ENCODE measurements at regions not wholly inside any gene's neighbourhood (a gene's known extent, or its start where the extent isn't known, plus 50 kb on each side); places are given as distances from the start of the nearest gene placed in this dataset.

DNA sequence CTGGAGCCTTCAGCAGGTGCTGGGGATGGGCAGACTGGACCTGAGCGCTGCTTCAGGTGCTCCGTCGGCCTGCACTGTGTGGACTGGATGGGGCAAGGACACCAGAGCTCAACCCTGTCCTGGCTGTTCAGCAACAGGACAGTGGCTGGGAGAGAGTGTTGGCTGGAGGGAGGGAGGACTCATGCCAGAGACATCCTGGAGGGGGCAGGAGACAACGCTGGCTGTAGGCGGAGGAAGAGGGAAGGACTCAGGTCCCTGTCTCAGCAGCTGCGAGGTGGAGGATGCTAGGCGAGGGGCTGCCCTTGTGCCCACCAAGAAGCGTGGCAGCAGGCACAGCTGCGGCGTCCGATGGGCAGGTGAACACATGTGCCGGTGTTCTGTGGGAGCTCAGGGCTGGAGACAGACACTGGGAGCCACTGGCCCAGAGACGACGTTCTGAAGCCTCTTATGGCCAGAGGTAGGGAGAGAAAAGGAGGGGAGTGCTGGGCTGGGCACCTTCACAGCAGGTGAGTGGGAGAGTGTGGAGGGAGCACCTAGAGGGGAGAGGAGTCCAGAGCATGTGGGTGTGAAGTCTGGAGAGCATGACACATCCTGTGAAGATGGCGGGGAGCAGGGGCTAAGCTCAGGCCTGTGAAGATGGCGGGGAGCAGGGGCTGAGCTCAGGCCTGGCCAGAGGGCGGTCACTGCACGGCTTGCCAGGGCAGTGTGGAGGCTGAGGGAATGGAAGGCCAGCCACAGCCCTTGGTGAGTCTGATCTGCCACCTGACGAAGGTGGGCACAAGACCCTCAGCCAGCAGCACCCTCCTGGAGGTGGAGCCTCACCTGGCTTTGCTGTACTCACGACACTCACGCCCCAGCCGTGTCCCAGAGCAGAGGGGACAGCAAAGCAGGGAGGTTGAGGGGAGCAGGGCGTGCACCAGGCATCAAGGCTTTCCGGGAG lies 79.1 kb upstream of the FCN1 start:
- DNase-seq (ENCODE audit: low spot score) (no peak), ATAC-seq (ENCODE audit: low FRiP score) (no peak)
- TF ChIP-seq, protein P1, sequence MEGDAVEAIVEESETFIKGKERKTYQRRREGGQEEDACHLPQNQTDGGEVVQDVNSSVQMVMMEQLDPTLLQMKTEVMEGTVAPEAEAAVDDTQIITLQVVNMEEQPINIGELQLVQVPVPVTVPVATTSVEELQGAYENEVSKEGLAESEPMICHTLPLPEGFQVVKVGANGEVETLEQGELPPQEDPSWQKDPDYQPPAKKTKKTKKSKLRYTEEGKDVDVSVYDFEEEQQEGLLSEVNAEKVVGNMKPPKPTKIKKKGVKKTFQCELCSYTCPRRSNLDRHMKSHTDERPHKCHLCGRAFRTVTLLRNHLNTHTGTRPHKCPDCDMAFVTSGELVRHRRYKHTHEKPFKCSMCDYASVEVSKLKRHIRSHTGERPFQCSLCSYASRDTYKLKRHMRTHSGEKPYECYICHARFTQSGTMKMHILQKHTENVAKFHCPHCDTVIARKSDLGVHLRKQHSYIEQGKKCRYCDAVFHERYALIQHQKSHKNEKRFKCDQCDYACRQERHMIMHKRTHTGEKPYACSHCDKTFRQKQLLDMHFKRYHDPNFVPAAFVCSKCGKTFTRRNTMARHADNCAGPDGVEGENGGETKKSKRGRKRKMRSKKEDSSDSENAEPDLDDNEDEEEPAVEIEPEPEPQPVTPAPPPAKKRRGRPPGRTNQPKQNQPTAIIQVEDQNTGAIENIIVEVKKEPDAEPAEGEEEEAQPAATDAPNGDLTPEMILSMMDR (IDR thresholded peaks at IDR 0.05): no peak

DNA sequence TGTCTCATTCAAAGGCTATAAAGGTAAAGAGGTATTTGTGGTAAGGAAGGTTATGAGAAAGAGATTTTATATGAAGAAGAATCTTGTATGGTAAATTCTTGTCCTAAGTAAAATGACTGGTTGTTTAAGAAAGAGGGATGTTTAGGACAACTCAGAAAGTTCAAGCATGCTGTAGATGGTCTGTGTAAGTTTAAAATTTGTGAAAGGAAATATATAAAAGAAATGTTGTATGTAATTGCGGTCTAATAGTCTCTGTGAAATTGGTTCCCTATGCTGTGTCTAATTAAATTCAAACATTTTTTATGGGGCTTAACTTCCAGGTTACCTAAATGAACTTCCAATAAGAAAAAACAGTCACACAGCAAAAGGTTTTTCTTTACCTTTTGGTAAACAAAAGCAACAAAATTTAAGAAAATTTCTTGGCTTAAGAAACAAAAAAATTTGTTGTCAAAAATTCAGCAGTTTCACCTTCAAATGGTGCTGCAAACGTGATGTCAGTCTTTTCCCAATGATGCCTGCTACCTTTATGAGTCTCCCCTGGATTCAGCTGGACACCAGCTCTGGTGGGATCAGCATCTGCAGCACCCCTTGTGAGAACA lies 83.0 kb upstream of the FCN1 start:
- ATAC-seq (ENCODE audit: low FRiP score) (no peak), DNase-seq (ENCODE audit: low spot score) (no peak)
- TF ChIP-seq, protein P1 (IDR thresholded peaks at IDR 0.05): no peak

DNA sequence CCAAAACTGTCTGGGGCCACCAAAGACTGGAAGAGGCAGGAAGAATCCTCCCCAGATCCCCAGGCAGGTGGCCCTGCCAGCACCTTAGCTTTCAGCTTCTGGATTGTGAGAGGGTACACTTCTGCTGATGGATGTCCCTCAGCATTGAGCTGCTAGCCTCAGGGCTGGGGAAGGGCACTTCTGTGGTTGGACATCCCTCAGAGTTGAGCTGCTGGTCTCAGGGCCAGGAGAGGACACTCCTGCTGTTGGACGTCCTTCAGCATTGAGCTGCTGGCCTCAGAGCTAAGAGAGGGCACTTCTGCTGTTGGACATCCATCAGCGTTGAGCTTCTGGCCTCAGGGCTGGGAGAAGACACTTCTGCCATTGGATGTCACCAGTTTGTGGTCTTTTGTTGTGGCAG lies 83.8 kb upstream of the FCN1 start:
- TF ChIP-seq, protein P1 (IDR thresholded peaks at IDR 0.05): no peak
- DNase-seq (ENCODE audit: low spot score): no peak
- ATAC-seq (ENCODE audit: low FRiP score): no peak

DNA sequence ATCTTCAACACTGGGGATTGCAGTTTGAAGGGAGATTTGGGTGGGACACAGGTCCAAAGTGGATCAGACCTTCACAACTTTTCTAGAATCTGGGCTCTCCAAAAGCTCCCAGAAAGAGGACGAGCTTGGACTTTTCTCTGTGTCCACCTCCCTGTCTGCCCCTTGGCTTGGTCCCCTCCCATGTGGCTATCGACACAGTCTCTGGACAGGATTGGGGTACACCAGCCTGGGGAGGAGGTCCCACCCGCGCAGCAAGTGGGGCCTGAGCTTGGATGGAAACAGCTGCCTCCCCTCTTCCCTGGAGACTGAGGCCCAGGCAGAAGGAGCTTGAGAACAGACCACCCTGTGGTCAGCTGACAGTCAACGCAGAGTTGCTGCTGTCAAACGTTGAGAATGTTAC lies 84.6 kb upstream of the FCN1 start:
- TF ChIP-seq, protein P1 (IDR thresholded peaks at IDR 0.05): no peak
- no peak for DNase-seq (ENCODE audit: low spot score)
- ATAC-seq (ENCODE audit: low FRiP score): no peak

DNA sequence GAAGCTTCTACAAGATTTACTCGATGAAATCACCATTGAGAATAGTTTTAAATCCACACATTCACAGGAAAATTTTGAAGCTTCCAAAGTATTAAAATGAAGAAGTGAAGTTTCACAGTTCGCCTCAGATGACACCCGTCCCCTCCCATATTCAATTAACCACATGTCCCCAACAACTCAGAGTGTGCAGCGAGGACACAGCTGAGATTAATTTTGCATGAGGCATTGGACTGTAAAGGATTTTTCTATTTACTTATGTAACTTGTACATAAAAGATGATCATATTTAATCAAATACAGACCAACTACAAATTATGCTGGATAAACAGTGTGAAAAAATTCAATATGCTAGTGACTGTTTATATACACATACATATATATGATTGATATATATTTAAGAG lies 84.7 kb upstream of the OLFM1 start:
- DNase-seq (ENCODE audit: low spot score): no peak
- TF ChIP-seq, protein P1 (IDR thresholded peaks at IDR 0.05): no peak
- no peak for ATAC-seq (ENCODE audit: low FRiP score)

DNA sequence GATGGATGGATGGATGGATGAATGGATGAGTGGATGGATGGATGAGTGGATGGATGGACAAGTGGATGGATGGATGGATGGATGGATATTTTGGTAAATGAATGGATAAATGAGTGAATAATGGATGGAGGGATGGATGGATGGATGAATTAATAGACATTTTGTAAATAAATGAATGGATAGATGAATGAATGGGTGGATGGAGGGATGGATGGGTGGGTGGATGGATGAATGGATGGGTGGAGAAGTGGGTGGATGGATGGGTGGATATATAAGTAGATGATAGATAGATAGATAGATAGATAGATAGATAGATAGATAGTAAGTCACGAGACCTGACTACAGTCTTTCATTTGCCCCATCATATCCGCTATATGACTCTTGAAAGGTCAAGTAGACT lies 82.7 kb upstream of the OLFM1 start:
- TF ChIP-seq, protein P1 (IDR thresholded peaks at IDR 0.05): no peak
- ATAC-seq (ENCODE audit: low FRiP score): no peak
- DNase-seq (ENCODE audit: low spot score): no peak

Measured in omental fat pad (tissue), 3 donors.